GM12873 (cell line): ENCODE measurements at regions not wholly inside any gene's neighbourhood (a gene's known extent, or its start where the extent isn't known, plus 50 kb on each side); places are given as distances from the start of the nearest gene placed in this dataset.

Experiments
- TF ChIP-seq, protein P1 (sequence below): IDR thresholded peaks from 2 replicates; pipeline ENCODE4 v1.5.1; 2012; ENCODE audit warnings: low read depth, mild to moderate bottlenecking, moderate library complexity, low read length, control low read depth; ENCODE audit not compliant: insufficient read depth; ENCODE audit errors: missing control alignments

DNA sequence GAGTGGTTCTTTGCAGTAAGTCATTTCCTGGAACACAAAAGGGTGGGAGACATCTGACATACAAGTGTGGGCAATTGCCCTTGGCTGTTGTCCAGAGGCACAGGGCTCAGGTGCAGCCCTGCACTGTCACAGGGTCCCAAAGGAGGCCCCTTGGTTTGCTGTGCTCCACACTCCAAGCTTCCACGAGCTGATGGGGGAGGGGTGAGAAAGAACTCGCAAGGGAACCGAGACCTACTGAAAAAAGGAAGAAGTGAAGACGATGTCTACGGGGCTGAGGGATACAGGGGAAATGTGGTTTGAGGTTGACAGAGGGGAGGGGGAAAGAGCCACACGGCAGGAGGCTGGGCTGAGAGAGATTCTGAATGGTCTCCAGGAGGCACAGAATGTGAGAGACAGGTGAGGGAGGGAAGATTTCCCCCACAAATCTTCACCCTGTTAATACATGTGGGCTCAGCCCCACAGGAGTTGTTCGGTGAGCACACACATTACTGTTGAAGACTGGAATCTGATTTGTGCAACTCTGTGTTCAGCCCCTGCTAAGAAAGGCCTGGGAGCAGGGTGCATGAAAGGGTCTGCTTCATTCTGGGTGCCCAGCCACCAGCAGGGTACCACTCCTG lies 123.4 kb downstream of the LY86 start:
- TF ChIP-seq, protein P1, sequence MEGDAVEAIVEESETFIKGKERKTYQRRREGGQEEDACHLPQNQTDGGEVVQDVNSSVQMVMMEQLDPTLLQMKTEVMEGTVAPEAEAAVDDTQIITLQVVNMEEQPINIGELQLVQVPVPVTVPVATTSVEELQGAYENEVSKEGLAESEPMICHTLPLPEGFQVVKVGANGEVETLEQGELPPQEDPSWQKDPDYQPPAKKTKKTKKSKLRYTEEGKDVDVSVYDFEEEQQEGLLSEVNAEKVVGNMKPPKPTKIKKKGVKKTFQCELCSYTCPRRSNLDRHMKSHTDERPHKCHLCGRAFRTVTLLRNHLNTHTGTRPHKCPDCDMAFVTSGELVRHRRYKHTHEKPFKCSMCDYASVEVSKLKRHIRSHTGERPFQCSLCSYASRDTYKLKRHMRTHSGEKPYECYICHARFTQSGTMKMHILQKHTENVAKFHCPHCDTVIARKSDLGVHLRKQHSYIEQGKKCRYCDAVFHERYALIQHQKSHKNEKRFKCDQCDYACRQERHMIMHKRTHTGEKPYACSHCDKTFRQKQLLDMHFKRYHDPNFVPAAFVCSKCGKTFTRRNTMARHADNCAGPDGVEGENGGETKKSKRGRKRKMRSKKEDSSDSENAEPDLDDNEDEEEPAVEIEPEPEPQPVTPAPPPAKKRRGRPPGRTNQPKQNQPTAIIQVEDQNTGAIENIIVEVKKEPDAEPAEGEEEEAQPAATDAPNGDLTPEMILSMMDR, result no peak

DNA sequence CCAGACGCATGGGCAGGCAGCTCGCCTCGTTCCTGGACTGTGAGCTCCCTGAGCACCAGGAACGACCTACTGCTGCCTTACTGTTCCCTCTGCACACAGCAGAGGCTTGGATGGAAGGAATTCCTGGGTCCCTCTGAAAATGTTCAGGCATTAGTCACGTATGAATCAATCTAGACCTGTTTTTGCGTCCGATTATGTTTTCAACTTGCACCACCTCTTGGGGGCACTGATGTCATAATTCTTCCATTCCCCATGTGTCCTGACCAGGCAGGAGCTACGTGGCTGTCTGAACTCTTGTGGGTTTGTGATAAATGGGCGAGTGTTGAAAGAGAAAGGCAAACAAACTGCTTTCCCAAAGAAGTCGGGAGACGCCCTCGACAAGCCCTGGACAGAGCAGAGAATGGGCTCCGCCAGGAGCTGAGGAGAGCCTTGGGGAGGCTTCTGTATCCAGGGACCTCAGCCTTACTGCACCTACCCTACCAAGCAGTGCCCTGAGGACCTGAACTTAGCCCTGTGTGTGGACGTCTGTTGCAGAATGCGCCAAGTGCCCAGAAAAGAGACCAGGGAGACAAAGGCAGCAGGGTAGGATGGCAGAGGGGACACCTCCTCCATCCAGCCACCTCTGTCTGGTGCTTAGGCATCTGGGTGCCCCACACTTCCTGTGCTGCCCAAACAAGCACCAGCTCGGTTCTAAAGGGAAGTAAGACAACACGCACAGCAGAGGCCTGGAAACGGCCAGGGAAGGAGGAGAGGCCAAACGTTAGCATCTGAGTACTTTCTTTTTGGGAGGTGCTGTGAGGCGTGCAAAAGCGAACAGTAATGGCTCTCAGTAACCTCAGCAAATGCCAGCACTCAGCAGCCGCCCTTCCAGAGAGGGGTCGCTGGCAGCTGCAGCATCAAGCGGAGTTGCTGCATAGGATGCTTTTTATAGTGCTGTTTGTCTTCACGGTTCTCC lies 124.2 kb downstream of the LY86 start:
- TF ChIP-seq, protein P1, result no peak

DNA sequence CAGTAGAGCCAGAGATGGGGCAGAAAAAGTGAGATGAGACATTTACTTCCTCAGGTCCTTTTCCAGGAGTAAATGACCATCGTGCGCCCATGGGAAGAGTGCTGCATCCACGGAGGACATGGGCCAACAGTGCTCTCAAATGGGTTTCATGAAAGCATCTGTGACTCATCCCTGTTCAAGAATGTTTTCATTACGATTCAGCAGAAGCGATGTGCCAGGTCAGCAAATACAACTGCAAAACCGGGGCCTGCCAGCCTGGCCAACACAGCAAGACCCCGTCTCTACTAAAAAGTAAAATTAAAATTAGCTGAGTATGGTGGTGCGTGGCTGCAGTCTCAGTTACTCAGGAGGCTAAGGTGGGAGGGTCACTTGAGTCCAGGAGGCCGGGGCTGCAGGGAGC lies 125.1 kb downstream of the LY86 start:
- TF ChIP-seq, protein P1, result no peak

DNA sequence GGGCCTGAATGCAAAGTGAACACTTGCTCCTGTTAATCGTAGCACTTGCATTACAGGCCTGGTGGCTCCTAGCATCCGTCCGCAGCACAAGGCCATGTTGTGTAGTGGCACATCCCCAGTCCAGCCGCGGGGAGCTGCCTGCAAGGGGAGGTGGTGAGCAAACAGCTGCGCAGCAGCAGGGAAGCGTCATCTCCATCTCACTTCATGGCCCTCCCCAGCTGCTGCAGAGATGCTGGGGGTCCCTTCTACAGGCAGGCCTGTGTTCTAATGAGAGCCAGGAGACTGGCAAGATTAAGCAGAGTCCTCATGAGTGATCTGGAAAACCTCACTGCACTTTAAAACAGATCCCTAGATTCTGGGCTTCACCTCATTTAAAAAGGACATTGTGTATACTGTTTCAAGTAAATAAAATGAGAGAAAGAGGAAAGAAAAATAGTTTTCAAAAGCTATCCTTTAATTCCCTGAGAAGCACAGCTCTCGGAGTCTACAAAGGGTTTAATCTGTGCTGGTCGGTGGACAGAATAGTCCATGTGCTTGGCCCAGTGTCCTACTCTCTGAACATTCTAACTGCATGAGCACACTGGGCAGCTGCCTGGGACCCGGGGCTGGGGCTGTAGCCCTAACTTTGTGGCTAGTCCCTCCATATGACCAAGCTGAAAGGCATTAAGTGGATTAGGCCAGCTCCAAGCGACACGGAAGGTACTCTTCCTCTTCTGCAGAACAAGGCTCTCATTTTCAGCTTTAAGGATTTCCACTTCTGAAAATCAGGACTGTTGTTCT lies 125.8 kb downstream of the LY86 start:
- TF ChIP-seq, protein P1, result no peak

DNA sequence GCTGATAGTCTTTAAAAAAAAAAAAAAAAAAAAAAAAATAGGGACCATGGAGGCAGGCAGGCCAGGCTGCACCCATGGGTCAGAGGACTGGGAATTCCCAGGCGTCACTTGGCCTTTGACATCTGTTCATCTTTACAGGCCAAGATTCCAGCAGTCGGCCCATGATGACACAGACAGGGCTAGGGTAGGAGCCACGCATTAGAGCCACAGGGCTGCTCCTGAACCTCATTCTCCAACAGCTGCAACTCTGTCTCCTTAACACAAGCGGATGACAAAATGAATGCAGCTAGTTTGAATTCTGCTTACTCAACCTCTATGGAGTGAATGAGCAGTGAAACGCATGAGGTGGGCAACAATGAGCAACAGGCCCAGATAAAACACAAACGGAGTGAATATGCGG lies 126.4 kb downstream of the LY86 start:
- TF ChIP-seq, protein P1, result no peak

DNA sequence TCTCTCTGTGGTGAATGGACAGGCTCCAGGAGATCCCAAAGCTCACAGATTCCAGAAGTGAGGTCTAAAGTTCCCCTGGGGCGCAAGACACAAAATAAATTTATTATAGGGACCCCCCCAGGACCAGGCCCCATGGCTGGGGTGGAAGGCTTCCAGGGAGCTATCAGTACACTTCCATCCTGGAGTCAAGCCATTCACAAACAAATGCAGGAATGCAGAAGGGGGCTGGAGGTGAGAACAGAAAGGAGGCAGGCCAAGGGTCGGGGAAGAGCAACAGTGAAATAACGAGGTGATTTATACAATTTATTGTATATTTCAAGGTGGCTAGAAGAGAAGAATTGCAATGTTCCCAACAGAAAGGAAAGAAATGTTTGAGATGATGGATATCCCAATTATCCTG lies 126.9 kb downstream of the LY86 start:
- TF ChIP-seq, protein P1, result no peak
